HEK293 (cell line): ENCODE measurements at regions not wholly inside any gene's neighbourhood (a gene's known extent, or its start where the extent isn't known, plus 50 kb on each side); places are given as distances from the start of the nearest gene placed in this dataset.

Experiments used
- CTCF ChIA-PET: fragments of 350-600 bp; formaldehyde crosslinking; extraction: SDS; loops from one replicate; lab custom pipeline; 2021; ENCODE audit warnings: antibody characterized with exemption; lab: Yijun Ruan, JAX
- POLR2A ChIA-PET: fragments of 300-600 bp; formaldehyde crosslinking; extraction: SDS; loops from one replicate; lab custom pipeline; 2020; ENCODE audit warnings: antibody characterized with exemption, inconsistent platforms; lab: Yijun Ruan, JAX
- H3K27ac ChIP-seq: fragments of 200-500 bp; sonication (Bioruptor generic); 2 replicates; pipeline ENCODE4 v1.5.1; 2014; ENCODE audit warnings: low read depth, low read length, control low read depth, inconsistent platforms; ENCODE audit errors: extremely low read depth
- H3K36me3 ChIP-seq, 2 experiments: fragments of 200-500 bp in 1 of 2; sonication (Bioruptor generic) in 1 of 2; 1 replicate in 1 of 2; 2 replicates in 1 of 2; pipeline ENCODE4 v1.5.1; 2014 to 2017; ENCODE audit warnings: inconsistent platforms in 2 of 2, low read length in 2 of 2; ENCODE audit not compliant: control insufficient read depth in 2 of 2, insufficient read depth in 1 of 2
- H3K4me1 ChIP-seq: fragments of 200-500 bp; sonication (Bioruptor generic); 2 replicates; pipeline ENCODE4 v1.5.1; 2014; ENCODE audit warnings: mild to moderate bottlenecking, low read length, inconsistent platforms; ENCODE audit not compliant: control insufficient read depth, insufficient read depth
- H3K4me3 ChIP-seq: 2 replicates; pipeline ENCODE4 v1.5.1; 2011; ENCODE audit warnings: low read depth, mild to moderate bottlenecking, control low read depth, low read length, moderate library complexity
- H3K9me3 ChIP-seq: fragments of 200-500 bp; sonication (Bioruptor generic); 2 replicates; pipeline ENCODE4 v1.5.1; 2014; ENCODE audit warnings: low read depth, low read length, inconsistent platforms; ENCODE audit not compliant: control insufficient read depth, insufficient read depth
- GLI4 ChIP-seq: fragments of 450-650 bp; formaldehyde crosslinking; IDR thresholded peaks from 2 replicates; pipeline ENCODE4 v1.5.1; 2016; ENCODE audit warnings: missing biosample characterization, missing genetic modification characterization
- HIC1 ChIP-seq: fragments of 450-650 bp; formaldehyde crosslinking; IDR thresholded peaks from 2 replicates; pipeline ENCODE4 v1.5.1; 2016; ENCODE audit warnings: missing biosample characterization, missing genetic modification characterization
- SCRT1 ChIP-seq: fragments of 450-650 bp; formaldehyde crosslinking; IDR thresholded peaks from 2 replicates; pipeline ENCODE4 v1.5.1; 2016; ENCODE audit warnings: missing biosample characterization, missing genetic modification characterization, borderline replicate concordance
- SCRT2 ChIP-seq: fragments of 450-650 bp; formaldehyde crosslinking; IDR thresholded peaks from 2 replicates; pipeline ENCODE4 v1.5.1; 2016; ENCODE audit warnings: missing biosample characterization, missing genetic modification characterization
- YY2 ChIP-seq: fragments of 450-650 bp; formaldehyde crosslinking; IDR thresholded peaks from 2 replicates; pipeline ENCODE4 v1.5.1; 2016; ENCODE audit warnings: missing biosample characterization, missing genetic modification characterization
- ZBTB10 ChIP-seq: fragments of 450-650 bp; formaldehyde crosslinking; IDR thresholded peaks from 2 replicates; pipeline ENCODE4 v1.5.1; 2016; ENCODE audit warnings: missing biosample characterization, missing genetic modification characterization
- ZNF132 ChIP-seq: fragments of 450-650 bp; formaldehyde crosslinking; IDR thresholded peaks from 2 replicates; pipeline ENCODE4 v1.5.1; 2017; ENCODE audit warnings: missing biosample characterization, missing genetic modification characterization, borderline replicate concordance
- ZNF211 ChIP-seq: fragments of 450-650 bp; formaldehyde crosslinking; IDR thresholded peaks from 2 replicates; pipeline ENCODE4 v1.5.1; 2016; ENCODE audit warnings: low read depth, missing biosample characterization, missing genetic modification characterization
- ZNF248 ChIP-seq: fragments of 450-650 bp; formaldehyde crosslinking; IDR thresholded peaks from 2 replicates; pipeline ENCODE4 v1.5.1; 2017; ENCODE audit warnings: missing biosample characterization, missing genetic modification characterization
- ZNF266 ChIP-seq: fragments of 450-650 bp; formaldehyde crosslinking; IDR thresholded peaks from 2 replicates; pipeline ENCODE4 v1.5.1; 2016; ENCODE audit warnings: missing biosample characterization, missing genetic modification characterization, low read depth
- ZNF362 ChIP-seq: fragments of 450-650 bp; formaldehyde crosslinking; IDR thresholded peaks from 2 replicates; pipeline ENCODE4 v1.5.1; 2016; ENCODE audit warnings: missing biosample characterization, missing genetic modification characterization
- ZNF544 ChIP-seq: fragments of 450-650 bp; formaldehyde crosslinking; IDR thresholded peaks from 2 replicates; pipeline ENCODE4 v1.5.0; 2017; ENCODE audit warnings: missing biosample characterization, missing genetic modification characterization
- ZNF560 ChIP-seq: fragments of 450-650 bp; formaldehyde crosslinking; IDR thresholded peaks from 2 replicates; pipeline ENCODE4 v1.5.1; 2017; ENCODE audit warnings: missing biosample characterization, missing genetic modification characterization, borderline replicate concordance
- ZNF585B ChIP-seq: fragments of 450-650 bp; formaldehyde crosslinking; IDR thresholded peaks from 2 replicates; pipeline ENCODE4 v1.5.1; 2016; ENCODE audit warnings: missing biosample characterization, missing genetic modification characterization
- ZNF624 ChIP-seq: fragments of 450-650 bp; formaldehyde crosslinking; IDR thresholded peaks from 2 replicates; pipeline ENCODE4 v1.5.1; 2017; ENCODE audit warnings: missing biosample characterization, missing genetic modification characterization
- ZNF645 ChIP-seq: fragments of 450-650 bp; formaldehyde crosslinking; IDR thresholded peaks from 2 replicates; pipeline ENCODE4; 2016; ENCODE audit warnings: missing biosample characterization, missing genetic modification characterization
- ZNF654 ChIP-seq: fragments of 450-650 bp; formaldehyde crosslinking; IDR thresholded peaks from 2 replicates; pipeline ENCODE4 v1.5.1; 2016; ENCODE audit warnings: low read depth, missing biosample characterization, missing genetic modification characterization
- ZNF768 ChIP-seq: fragments of 450-650 bp; formaldehyde crosslinking; IDR thresholded peaks from 2 replicates; pipeline ENCODE4 v1.5.1; 2018; ENCODE audit warnings: missing biosample characterization, mild to moderate bottlenecking, missing genetic modification characterization
- ZNF777 ChIP-seq: fragments of 450-650 bp; formaldehyde crosslinking; IDR thresholded peaks from 2 replicates; pipeline ENCODE4 v1.5.1; 2017; ENCODE audit warnings: missing biosample characterization, missing genetic modification characterization, borderline replicate concordance
- TF ChIP-seq, protein P1 (sequence below): fragments of 450-650 bp; formaldehyde crosslinking; IDR thresholded peaks from 2 replicates; pipeline ENCODE4 v1.5.1; 2016; ENCODE audit warnings: missing biosample characterization, missing genetic modification characterization

DNA sequence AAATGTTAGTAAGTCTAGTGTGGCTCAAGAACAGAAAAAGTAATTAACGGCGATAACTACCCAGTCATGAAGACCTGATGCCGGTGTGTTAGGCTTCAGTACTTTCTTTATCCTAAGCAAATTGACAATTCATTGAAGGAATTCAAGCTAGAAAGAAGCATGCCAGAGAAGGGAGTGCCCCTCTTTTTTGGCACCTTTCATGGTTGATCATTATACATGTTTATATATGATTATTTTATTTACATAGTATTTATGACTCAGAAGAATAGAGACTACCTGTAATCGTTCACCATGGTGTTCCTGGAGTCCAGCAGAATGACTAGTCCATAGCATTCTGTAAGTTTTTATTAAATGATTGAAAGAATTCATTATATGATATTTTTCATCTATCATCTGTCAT, 548.3 kb upstream of the SLIT2 start:
- no peak overlapping the region for H3K4me3 ChIP-seq
- H3K9me3 ChIP-seq = no peaks in the 10 kb centered on the region
- no peak for TF ChIP-seq GLI4 (tag by site-specific recombination)
- ChIA-PET POLR2A (no interaction called here), CTCF (no interaction called here)
- no peaks in the 10 kb centered on the region for H3K4me1 ChIP-seq
- no peaks in the 10 kb centered on the region for H3K36me3 ChIP-seq
- no peak overlapping the region for H3K27ac ChIP-seq

GRCh38 chr4:19700992-19701391, 550.7 kb upstream of the SLIT2 start:
- Histone ChIP-seq H3K4me3 (no peak overlapping the region), H3K4me1 (no peaks in the 10 kb centered on the region), H3K9me3 (no peaks in the 10 kb centered on the region), H3K36me3 (no peaks in the 10 kb centered on the region), H3K27ac (no peak overlapping the region)
- ChIA-PET CTCF (no interaction called here), POLR2A (no interaction called here)
- TF ChIP-seq ZNF777 (no peak), ZNF654 (no peak), ZNF211 (no peak), ZNF266 (tag by site-specific recombination) (no peak)
- TF ChIP-seq, all 188 proteins: peak for 0

- CTCF ChIA-PET = no interaction called here
- Histone ChIP-seq H3K9me3 (no peaks in the 10 kb centered on the region), H3K4me3 (no peak overlapping the region), H3K27ac (no peak overlapping the region), H3K4me1 (no peaks in the 10 kb centered on the region), H3K36me3 (no peaks in the 10 kb centered on the region)
- POLR2A ChIA-PET = no interaction called here
- TF ChIP-seq, protein P1, sequence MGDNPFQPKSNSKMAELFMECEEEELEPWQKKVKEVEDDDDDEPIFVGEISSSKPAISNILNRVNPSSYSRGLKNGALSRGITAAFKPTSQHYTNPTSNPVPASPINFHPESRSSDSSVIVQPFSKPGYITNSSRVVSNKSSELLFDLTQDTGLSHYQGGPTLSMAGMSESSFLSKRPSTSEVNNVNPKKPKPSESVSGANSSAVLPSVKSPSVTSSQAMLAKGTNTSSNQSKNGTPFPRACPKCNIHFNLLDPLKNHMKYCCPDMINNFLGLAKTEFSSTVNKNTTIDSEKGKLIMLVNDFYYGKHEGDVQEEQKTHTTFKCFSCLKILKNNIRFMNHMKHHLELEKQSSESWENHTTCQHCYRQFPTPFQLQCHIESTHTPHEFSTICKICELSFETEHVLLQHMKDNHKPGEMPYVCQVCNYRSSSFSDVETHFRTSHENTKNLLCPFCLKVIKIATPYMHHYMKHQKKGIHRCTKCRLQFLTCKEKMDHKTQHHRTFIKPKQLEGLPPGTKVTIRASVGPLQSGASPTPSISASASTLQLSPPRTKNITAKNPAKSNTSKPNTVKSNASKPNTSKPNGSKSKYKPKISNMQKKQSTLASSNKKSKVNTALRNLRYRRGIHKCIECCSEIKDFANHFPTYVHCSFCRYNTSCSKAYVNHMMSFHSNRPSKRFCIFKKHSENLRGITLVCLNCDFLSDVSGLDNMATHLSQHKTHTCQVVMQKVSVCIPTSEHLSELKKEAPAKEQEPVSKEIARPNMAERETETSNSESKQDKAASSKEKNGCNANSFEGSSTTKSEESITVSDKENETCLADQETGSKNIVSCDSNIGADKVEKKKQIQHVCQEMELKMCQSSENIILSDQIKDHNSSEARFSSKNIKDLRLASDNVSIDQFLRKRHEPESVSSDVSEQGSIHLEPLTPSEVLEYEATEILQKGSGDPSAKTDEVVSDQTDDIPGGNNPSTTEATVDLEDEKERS (tag by site-specific recombination) = no peak
- TF ChIP-seq ZNF362 (tag by site-specific recombination) (no peak), ZBTB10 (tag by site-specific recombination) (no peak), ZNF585B (tag by site-specific recombination) (no peak), SCRT2 (tag by site-specific recombination) (no peak)
Measured at GRCh38 chr4:19698961-19699360, 552.7 kb upstream of the SLIT2 start.

- Histone ChIP-seq H3K27ac (no peak overlapping the region), H3K4me1 (no peaks in the 10 kb centered on the region), H3K4me3 (no peak overlapping the region), H3K9me3 (no peaks in the 10 kb centered on the region), H3K36me3 (no peaks in the 10 kb centered on the region)
- ChIA-PET CTCF (no interaction called here), POLR2A (no interaction called here)
- TF ChIP-seq HIC1 (tag by site-specific recombination) (no peak), ZNF544 (tag by site-specific recombination) (no peak), ZNF132 (no peak), ZNF248 (no peak), ZNF560 (tag by site-specific recombination) (no peak), ZNF645 (no peak), YY2 (tag by site-specific recombination) (no peak), ZNF768 (tag by site-specific recombination) (no peak), ZNF624 (tag by site-specific recombination) (no peak), SCRT1 (no peak)
Measured at GRCh38 chr4:19694812-19695211, 556.9 kb upstream of the SLIT2 start.
